Natural killer cell (primary cell): ENCODE measurements at regions not wholly inside any gene's neighbourhood (a gene's known extent, or its start where the extent isn't known, plus 50 kb on each side); places are given as distances from the start of the nearest gene placed in this dataset.

Source experiments
- ATAC-seq, 3 donors: fragments of 150-1000 bp in 2 of 3; fragments of 200-7000 bp in 1 of 3; cut with Tn5 transposase; 1 replicate in 1 of 3; 2 replicates in 2 of 3; pipeline ENCODE4 v1.10.0; 2021; ENCODE audit warnings: mild to moderate bottlenecking in 2 of 3, moderate library complexity in 2 of 3
- DNase-seq, 2 donors: peaks; one replicate each; pipeline versions ENCODE4 v3.0.0 to v3.0.0-alpha.2; 2013 to 2021; ENCODE audit warnings: mixed read lengths in 1 of 2
- H3K27ac ChIP-seq: one replicate; pipeline ENCODE4 v1.5.1; 2013; ENCODE audit warnings: mild to moderate bottlenecking, low read length
- H3K27me3 ChIP-seq: one replicate; pipeline ENCODE4 v1.6.1; 2013; ENCODE audit warnings: low read length; ENCODE audit not compliant: control insufficient read depth, insufficient read depth
- H3K36me3 ChIP-seq: one replicate; pipeline ENCODE4 v1.6.1; 2013; ENCODE audit warnings: low read length; ENCODE audit not compliant: control insufficient read depth, insufficient read depth
- H3K4me1 ChIP-seq: one replicate; pipeline ENCODE4 v1.6.1; 2013; ENCODE audit warnings: low read length; ENCODE audit not compliant: control insufficient read depth, insufficient read depth
- H3K4me3 ChIP-seq: one replicate; pipeline ENCODE4 v1.5.1; 2013; ENCODE audit warnings: low read length
- H3K9me3 ChIP-seq: one replicate; pipeline ENCODE4 v1.6.1; 2013; ENCODE audit warnings: low read length; ENCODE audit not compliant: control insufficient read depth, insufficient read depth
- H3K27ac Mint-ChIP-seq, 2 donors: one replicate each; pipeline ENCODE4 v1.8.0; 2022; ENCODE audit warnings: mild to moderate bottlenecking in 2 of 2, mixed read lengths in 2 of 2, moderate library complexity in 1 of 2
- H3K27me3 Mint-ChIP-seq, 2 donors: one replicate each; pipeline ENCODE4 v1.8.0; 2022; ENCODE audit warnings: low read depth in 2 of 2, mixed read lengths in 2 of 2
- H3K36me3 Mint-ChIP-seq: one replicate; pipeline ENCODE4 v1.8.0; 2022; ENCODE audit warnings: mixed read lengths
- H3K4me1 Mint-ChIP-seq, 2 donors: one replicate each; pipeline ENCODE4 v1.8.0; 2022; ENCODE audit warnings: mixed read lengths in 2 of 2
- H3K4me3 Mint-ChIP-seq: one replicate; pipeline ENCODE4 v1.8.0; 2022; ENCODE audit warnings: mild to moderate bottlenecking, moderate library complexity, mixed read lengths
- H3K9me3 Mint-ChIP-seq, 2 donors: one replicate each; pipeline ENCODE4 v1.8.0; 2022; ENCODE audit warnings: mixed read lengths in 2 of 2
- CTCF ChIP-seq: fragments of 200-600 bp; IDR thresholded peaks from one replicate; pipeline ENCODE4 v1.8.0; 2022; ENCODE audit warnings: antibody characterized with exemption
- WGBS: methylation state at CpG from one replicate; pipeline ENCODE4 v1.1.7; 2013; ENCODE audit warnings: missing lambda C conversion rate; ENCODE audit not compliant: insufficient coverage; 5-methylcytosine and 5-hydroxymethylcytosine counted together
- intact Hi-C: fragments of 100-400 bp; cut with micrococcal nuclease; formaldehyde crosslinking; loops from one replicate; pipeline ENCODE4 v1.14.2; 2022

- TF ChIP-seq CTCF, result no peak
- Mint-ChIP-seq H3K4me1 (no peaks in the 10 kb centered on the region), H3K36me3 (peaks cover 12% of the 10 kb centered on the region), H3K4me3 (no peak overlapping the region), H3K27ac (no peak overlapping the region), H3K27me3 (no peaks in the 10 kb centered on the region), H3K9me3 (peaks cover 7 to 15% of the 10 kb centered on the region in 2 donors)
- no peaks in the 10 kb centered on the region for H3K4me1 ChIP-seq
- intact Hi-C loops, result no loop called here
- H3K36me3 ChIP-seq, result no peaks in the 10 kb centered on the region
- H3K27me3 ChIP-seq, result no peaks in the 10 kb centered on the region
- H3K4me3 ChIP-seq, result no peak overlapping the region
- ATAC-seq, result no peak
- no CpG with 5 or more reads among the region's 1 CpG for WGBS
- H3K9me3 ChIP-seq, result peaks cover 13% of the 10 kb centered on the region
- no peak overlapping the region for H3K27ac ChIP-seq
- DNase-seq, result no peak
These were observed 840.2 kb upstream of the CNTN5 start for GRCh38 chr11:98180511-98180910.

- ATAC-seq, result no peak
- no peak overlapping the region for H3K27ac Mint-ChIP-seq
- peaks cover 14% of the 10 kb centered on the region for H3K9me3 ChIP-seq
- no peak overlapping the region for H3K4me3 ChIP-seq
- intact Hi-C loops, result no loop called here
- peaks cover 8% of the 10 kb centered on the region for H3K36me3 Mint-ChIP-seq
- TF ChIP-seq CTCF, result no peak
- H3K9me3 Mint-ChIP-seq, result peaks cover 5 to 11% of the 10 kb centered on the region in 2 donors
- H3K4me1 Mint-ChIP-seq, result no peaks in the 10 kb centered on the region
- H3K27ac ChIP-seq, result no peak overlapping the region
- no peak for DNase-seq
- no CpG with 5 or more reads among the region's 2 CpGs for WGBS
- H3K27me3 Mint-ChIP-seq, result no peaks in the 10 kb centered on the region
- no peak overlapping the region for H3K4me3 Mint-ChIP-seq
- no peaks in the 10 kb centered on the region for H3K4me1 ChIP-seq
- H3K36me3 ChIP-seq, result no peaks in the 10 kb centered on the region
- no peaks in the 10 kb centered on the region for H3K27me3 ChIP-seq
These were observed 839.8 kb upstream of the CNTN5 start for GRCh38 chr11:98180921-98181320.

- Histone ChIP-seq H3K36me3 (no peaks in the 10 kb centered on the region), H3K9me3 (peaks cover 14% of the 10 kb centered on the region), H3K27ac (no peak overlapping the region), H3K4me3 (no peak overlapping the region), H3K4me1 (no peaks in the 10 kb centered on the region), H3K27me3 (no peaks in the 10 kb centered on the region)
- DNase-seq (no peak), ATAC-seq (no peak)
- H3K4me3 Mint-ChIP-seq, result no peak overlapping the region
- intact Hi-C loops, result no loop called here
- no peaks in the 10 kb centered on the region for H3K4me1 Mint-ChIP-seq
- no peak overlapping the region for H3K27ac Mint-ChIP-seq
- WGBS, result 60% methylated on average over 1 of the region's 1 CpG
- TF ChIP-seq CTCF, result no peak
- H3K9me3 Mint-ChIP-seq, result peaks cover 4 to 13% of the 10 kb centered on the region in 2 donors
- H3K27me3 Mint-ChIP-seq, result no peaks in the 10 kb centered on the region
- peaks cover 7% of the 10 kb centered on the region for H3K36me3 Mint-ChIP-seq
These were observed 837.7 kb upstream of the CNTN5 start for GRCh38 chr11:98183034-98183433.

- no peak for ATAC-seq
- Mint-ChIP-seq H3K9me3 (peaks cover 4 to 13% of the 10 kb centered on the region in 2 donors), H3K36me3 (peaks cover 7% of the 10 kb centered on the region)
These were observed 835.5 kb upstream of the CNTN5 start for GRCh38 chr11:98185245-98185644.

More at GRCh38 chr11:98185245-98185644, 835.5 kb upstream of the CNTN5 start:
- Mint-ChIP-seq H3K27ac (no peak overlapping the region), H3K4me1 (no peaks in the 10 kb centered on the region), H3K4me3 (no peak overlapping the region), H3K27me3 (no peaks in the 10 kb centered on the region)
- H3K27me3 ChIP-seq, result no peaks in the 10 kb centered on the region
- no peak overlapping the region for H3K27ac ChIP-seq
- intact Hi-C loops, result no loop called here
- no peak overlapping the region for H3K4me3 ChIP-seq
- TF ChIP-seq CTCF, result no peak
- no peaks in the 10 kb centered on the region for H3K36me3 ChIP-seq
- DNase-seq, result no peak
- peaks cover 11% of the 10 kb centered on the region for H3K9me3 ChIP-seq
- H3K4me1 ChIP-seq, result no peaks in the 10 kb centered on the region
- 91% methylated on average over 16 of the region's 16 CpGs for WGBS
